ENCODE measurements at regions not wholly inside any gene's neighbourhood (a gene's known extent, or its start where the extent isn't known, plus 50 kb on each side); places are given as distances from the start of the nearest gene placed in this dataset.

GRCh38 chr3:36197151-36197550 lies 183.2 kb upstream of the STAC start:
- Mint-ChIP-seq H3K36me3 (no peaks in the 10 kb centered on the region), H3K9me3 (no peaks in the 10 kb centered on the region), H3K4me1 (ENCODE audit: unreplicated experiment) (peaks cover 4% of the 10 kb centered on the region), H3K27me3 (peaks cover 18% of the 10 kb centered on the region), H3K27ac (no peak overlapping the region), H3K4me3 (no peak overlapping the region)
- no peak for DNase-seq (ENCODE audit: extremely low spot score, unreplicated experiment)
- no peak for TF ChIP-seq CTCF (conservative IDR thresholded peaks at IDR 0.05)

GRCh38 chr3:36201546-36201945 lies 178.8 kb upstream of the STAC start:
- H3K27ac Mint-ChIP-seq: no peak overlapping the region
- H3K4me1 Mint-ChIP-seq (ENCODE audit: unreplicated experiment): peaks cover 8% of the 10 kb centered on the region
- H3K4me3 Mint-ChIP-seq: no peak overlapping the region
- no peak for TF ChIP-seq CTCF (conservative IDR thresholded peaks at IDR 0.05)
- no peaks in the 10 kb centered on the region for H3K36me3 Mint-ChIP-seq
- no peak for DNase-seq (ENCODE audit: extremely low spot score, unreplicated experiment)
- H3K9me3 Mint-ChIP-seq: no peaks in the 10 kb centered on the region
- H3K27me3 Mint-ChIP-seq: peaks cover 12% of the 10 kb centered on the region

- Mint-ChIP-seq H3K4me1 (ENCODE audit: unreplicated experiment) (peaks cover 13% of the 10 kb centered on the region), H3K9me3 (no peaks in the 10 kb centered on the region), H3K4me3 (no peak overlapping the region), H3K27me3 (peaks cover 25% of the 10 kb centered on the region), H3K27ac (no peak overlapping the region), H3K36me3 (no peaks in the 10 kb centered on the region)
- TF ChIP-seq CTCF (conservative IDR thresholded peaks at IDR 0.05): no peak
- DNase-seq (ENCODE audit: extremely low spot score, unreplicated experiment): no peak
Measured at GRCh38 chr3:36206956-36207580, 173.2 kb upstream of the STAC start.

- TF ChIP-seq CTCF (conservative IDR thresholded peaks at IDR 0.05): no peak
- H3K9me3 Mint-ChIP-seq: no peaks in the 10 kb centered on the region
Measured at GRCh38 chr3:36210840-36211651, 169.3 kb upstream of the STAC start.

GRCh38 chr3:36211652-36211999 lies 168.7 kb upstream of the STAC start:
- no peak for TF ChIP-seq CTCF (conservative IDR thresholded peaks at IDR 0.05)
- no peak overlapping the region for H3K4me3 Mint-ChIP-seq
- no peaks in the 10 kb centered on the region for H3K36me3 Mint-ChIP-seq
- H3K27me3 Mint-ChIP-seq: peaks cover 21% of the 10 kb centered on the region
- no peak overlapping the region for H3K27ac Mint-ChIP-seq
- no peaks in the 10 kb centered on the region for H3K9me3 Mint-ChIP-seq
- DNase-seq (ENCODE audit: extremely low spot score, unreplicated experiment): no peak
- peaks cover 8% of the 10 kb centered on the region for H3K4me1 Mint-ChIP-seq (ENCODE audit: unreplicated experiment)

More at GRCh38 chr3:36210840-36211651, 169.3 kb upstream of the STAC start:
- no peak for DNase-seq (ENCODE audit: extremely low spot score, unreplicated experiment)
- Mint-ChIP-seq H3K4me3 (no peak overlapping the region), H3K4me1 (ENCODE audit: unreplicated experiment) (peaks cover 13% of the 10 kb centered on the region), H3K27ac (no peak overlapping the region), H3K27me3 (peaks cover 25% of the 10 kb centered on the region), H3K36me3 (no peaks in the 10 kb centered on the region)
